HEK293 (cell line): ENCODE measurements at regions not wholly inside any gene's neighbourhood (a gene's known extent, or its start where the extent isn't known, plus 50 kb on each side); places are given as distances from the start of the nearest gene placed in this dataset.

Experiments used
- CTCF ChIA-PET: fragments of 350-600 bp; formaldehyde crosslinking; extraction: SDS; loops from one replicate; lab custom pipeline; 2021; ENCODE audit warnings: antibody characterized with exemption; lab: Yijun Ruan, JAX
- POLR2A ChIA-PET: fragments of 300-600 bp; formaldehyde crosslinking; extraction: SDS; loops from one replicate; lab custom pipeline; 2020; ENCODE audit warnings: antibody characterized with exemption, inconsistent platforms; lab: Yijun Ruan, JAX
- H3K27ac ChIP-seq: fragments of 200-500 bp; sonication (Bioruptor generic); 2 replicates; pipeline ENCODE4 v1.5.1; 2014; ENCODE audit warnings: low read depth, low read length, control low read depth, inconsistent platforms; ENCODE audit errors: extremely low read depth
- H3K36me3 ChIP-seq, 2 experiments: fragments of 200-500 bp in 1 of 2; sonication (Bioruptor generic) in 1 of 2; 1 replicate in 1 of 2; 2 replicates in 1 of 2; pipeline ENCODE4 v1.5.1; 2014 to 2017; ENCODE audit warnings: inconsistent platforms in 2 of 2, low read length in 2 of 2; ENCODE audit not compliant: control insufficient read depth in 2 of 2, insufficient read depth in 1 of 2
- H3K4me1 ChIP-seq: fragments of 200-500 bp; sonication (Bioruptor generic); 2 replicates; pipeline ENCODE4 v1.5.1; 2014; ENCODE audit warnings: mild to moderate bottlenecking, low read length, inconsistent platforms; ENCODE audit not compliant: control insufficient read depth, insufficient read depth
- H3K4me3 ChIP-seq: 2 replicates; pipeline ENCODE4 v1.5.1; 2011; ENCODE audit warnings: low read depth, mild to moderate bottlenecking, control low read depth, low read length, moderate library complexity
- H3K9me3 ChIP-seq: fragments of 200-500 bp; sonication (Bioruptor generic); 2 replicates; pipeline ENCODE4 v1.5.1; 2014; ENCODE audit warnings: low read depth, low read length, inconsistent platforms; ENCODE audit not compliant: control insufficient read depth, insufficient read depth
- KLF1 ChIP-seq: fragments of 450-650 bp; formaldehyde crosslinking; IDR thresholded peaks from 2 replicates; pipeline ENCODE4 v1.5.1; 2016; ENCODE audit warnings: missing biosample characterization, missing genetic modification characterization
- ZFP3 ChIP-seq: fragments of 450-650 bp; formaldehyde crosslinking; IDR thresholded peaks from 2 replicates; pipeline ENCODE4 v1.5.1; 2016; ENCODE audit warnings: low read depth, missing biosample characterization, missing genetic modification characterization
- ZNF280D ChIP-seq: fragments of 450-650 bp; formaldehyde crosslinking; IDR thresholded peaks from 2 replicates; pipeline ENCODE4 v1.5.1; 2016; ENCODE audit warnings: missing biosample characterization, missing genetic modification characterization
- ZNF302 ChIP-seq: fragments of 450-650 bp; formaldehyde crosslinking; IDR thresholded peaks from 2 replicates; pipeline ENCODE4 v1.5.1; 2016; ENCODE audit warnings: missing biosample characterization, missing genetic modification characterization, low read depth
- ZNF341 ChIP-seq: fragments of 450-650 bp; formaldehyde crosslinking; IDR thresholded peaks from 2 replicates; pipeline ENCODE4; 2016; ENCODE audit warnings: low read depth, missing biosample characterization, missing genetic modification characterization
- ZNF394 ChIP-seq: fragments of 450-650 bp; formaldehyde crosslinking; IDR thresholded peaks from 2 replicates; pipeline ENCODE4 v1.5.1; 2016; ENCODE audit warnings: missing biosample characterization, missing genetic modification characterization, mild to moderate bottlenecking, moderate library complexity, borderline replicate concordance
- ZNF621 ChIP-seq: fragments of 450-650 bp; formaldehyde crosslinking; IDR thresholded peaks from 2 replicates; pipeline ENCODE4 v1.5.1; 2017; ENCODE audit warnings: missing biosample characterization, missing genetic modification characterization
- ZNF843 ChIP-seq: fragments of 450-650 bp; formaldehyde crosslinking; IDR thresholded peaks from 2 replicates; pipeline ENCODE4 v1.5.1; 2016; ENCODE audit warnings: missing biosample characterization, missing genetic modification characterization
- ZSCAN23 ChIP-seq: fragments of 450-650 bp; formaldehyde crosslinking; IDR thresholded peaks from 2 replicates; pipeline ENCODE4 v1.5.1; 2016; ENCODE audit warnings: missing biosample characterization, missing genetic modification characterization
- TF ChIP-seq, protein P1 (sequence below): fragments of 450-650 bp; formaldehyde crosslinking; IDR thresholded peaks from 2 replicates; pipeline ENCODE4 v1.5.1; 2016; ENCODE audit warnings: missing biosample characterization, missing genetic modification characterization
- TF ChIP-seq, protein P2 (sequence below): fragments of 450-650 bp; formaldehyde crosslinking; IDR thresholded peaks from 2 replicates; pipeline ENCODE4 v1.5.1; 2016; ENCODE audit warnings: missing biosample characterization, missing genetic modification characterization
- TF ChIP-seq, protein P3 (sequence below): fragments of 450-650 bp; IDR thresholded peaks from 2 replicates; pipeline ENCODE4 v1.5.1; 2018; ENCODE audit warnings: missing biosample characterization, missing genetic modification characterization

DNA sequence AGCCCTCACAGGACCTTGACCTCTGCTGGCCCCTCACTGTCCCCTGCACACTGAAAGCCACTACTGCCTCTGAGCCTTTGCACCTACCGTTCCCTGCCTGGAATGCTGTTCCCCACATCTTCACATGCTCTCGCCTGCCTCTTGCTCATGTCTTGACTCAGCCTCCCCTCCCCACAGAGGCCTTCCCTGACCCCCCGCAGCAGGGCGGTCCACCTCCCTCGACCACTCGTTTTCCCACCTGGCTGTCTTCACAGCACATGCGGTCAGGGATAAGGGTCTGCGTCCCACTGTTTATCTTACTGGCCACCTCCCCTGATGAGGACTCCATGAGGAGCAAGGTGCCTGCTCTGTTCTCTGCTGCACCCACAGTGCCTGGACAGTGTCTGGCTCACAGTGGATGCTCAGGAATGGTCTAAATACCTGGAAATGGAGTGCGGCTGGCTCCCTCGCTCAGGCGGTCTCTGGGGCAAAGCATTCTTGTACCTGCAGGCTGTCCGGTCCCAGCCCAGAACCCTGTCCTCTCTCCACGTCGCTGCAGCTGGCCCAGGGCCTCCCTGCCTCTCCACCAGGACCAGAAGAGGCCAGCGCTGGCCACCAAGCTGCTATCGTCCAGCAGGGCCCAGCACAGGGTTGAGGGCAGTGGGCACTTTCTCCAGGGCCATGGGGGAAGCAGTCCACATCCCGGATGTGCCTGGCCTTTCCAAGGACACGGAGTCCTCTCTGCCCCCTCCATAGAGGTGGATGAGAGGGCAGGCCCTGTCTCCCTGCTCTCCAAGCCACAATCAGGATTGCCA, 107.4 kb downstream of the NCOR2 start:
- CTCF ChIA-PET, result no interaction called here
- no peak overlapping the region for H3K27ac ChIP-seq
- POLR2A ChIA-PET, result no interaction called here
- TF ChIP-seq ZNF280D (tag by site-specific recombination) (0 out of 2 replicates have a peak, but pooled peaks have one; percentile 39), ZNF341 (tag by site-specific recombination) (no peak), ZNF302 (no peak), KLF1 (tag by site-specific recombination) (no peak), ZNF394 (no peak), ZNF843 (tag by site-specific recombination) (no peak)
- TF ChIP-seq, protein P1, sequence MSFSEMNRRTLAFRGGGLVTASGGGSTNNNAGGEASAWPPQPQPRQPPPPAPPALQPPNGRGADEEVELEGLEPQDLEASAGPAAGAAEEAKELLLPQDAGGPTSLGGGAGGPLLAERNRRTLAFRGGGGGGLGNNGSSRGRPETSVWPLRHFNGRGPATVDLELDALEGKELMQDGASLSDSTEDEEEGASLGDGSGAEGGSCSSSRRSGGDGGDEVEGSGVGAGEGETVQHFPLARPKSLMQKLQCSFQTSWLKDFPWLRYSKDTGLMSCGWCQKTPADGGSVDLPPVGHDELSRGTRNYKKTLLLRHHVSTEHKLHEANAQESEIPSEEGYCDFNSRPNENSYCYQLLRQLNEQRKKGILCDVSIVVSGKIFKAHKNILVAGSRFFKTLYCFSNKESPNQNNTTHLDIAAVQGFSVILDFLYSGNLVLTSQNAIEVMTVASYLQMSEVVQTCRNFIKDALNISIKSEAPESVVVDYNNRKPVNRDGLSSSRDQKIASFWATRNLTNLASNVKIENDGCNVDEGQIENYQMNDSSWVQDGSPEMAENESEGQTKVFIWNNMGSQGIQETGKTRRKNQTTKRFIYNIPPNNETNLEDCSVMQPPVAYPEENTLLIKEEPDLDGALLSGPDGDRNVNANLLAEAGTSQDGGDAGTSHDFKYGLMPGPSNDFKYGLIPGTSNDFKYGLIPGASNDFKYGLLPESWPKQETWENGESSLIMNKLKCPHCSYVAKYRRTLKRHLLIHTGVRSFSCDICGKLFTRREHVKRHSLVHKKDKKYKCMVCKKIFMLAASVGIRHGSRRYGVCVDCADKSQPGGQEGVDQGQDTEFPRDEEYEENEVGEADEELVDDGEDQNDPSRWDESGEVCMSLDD, result no peak
- TF ChIP-seq, protein P2, sequence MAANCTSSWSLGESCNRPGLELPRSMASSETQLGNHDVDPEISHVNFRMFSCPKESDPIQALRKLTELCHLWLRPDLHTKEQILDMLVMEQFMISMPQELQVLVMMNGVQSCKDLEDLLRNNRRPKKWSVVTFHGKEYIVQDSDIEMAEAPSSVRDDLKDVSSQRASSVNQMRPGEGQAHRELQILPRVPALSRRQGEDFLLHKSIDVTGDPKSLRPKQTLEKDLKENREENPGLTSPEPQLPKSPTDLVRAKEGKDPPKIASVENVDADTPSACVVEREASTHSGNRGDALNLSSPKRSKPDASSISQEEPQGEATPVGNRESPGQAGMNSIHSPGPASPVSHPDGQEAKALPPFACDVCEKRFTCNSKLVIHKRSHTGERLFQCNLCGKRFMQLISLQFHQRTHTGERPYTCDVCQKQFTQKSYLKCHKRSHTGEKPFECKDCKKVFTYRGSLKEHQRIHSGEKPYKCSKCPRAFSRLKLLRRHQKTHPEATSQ (tag by site-specific recombination), result no peak
- TF ChIP-seq, all 188 proteins: peak for 1
- Histone ChIP-seq H3K4me1 (no peaks in the 10 kb centered on the region), H3K4me3 (no peak overlapping the region), H3K9me3 (no peaks in the 10 kb centered on the region), H3K36me3 (peaks cover 0 to 73% of the 10 kb centered on the region in 2 experiments; a peak in 1 of 3 replicates)

DNA sequence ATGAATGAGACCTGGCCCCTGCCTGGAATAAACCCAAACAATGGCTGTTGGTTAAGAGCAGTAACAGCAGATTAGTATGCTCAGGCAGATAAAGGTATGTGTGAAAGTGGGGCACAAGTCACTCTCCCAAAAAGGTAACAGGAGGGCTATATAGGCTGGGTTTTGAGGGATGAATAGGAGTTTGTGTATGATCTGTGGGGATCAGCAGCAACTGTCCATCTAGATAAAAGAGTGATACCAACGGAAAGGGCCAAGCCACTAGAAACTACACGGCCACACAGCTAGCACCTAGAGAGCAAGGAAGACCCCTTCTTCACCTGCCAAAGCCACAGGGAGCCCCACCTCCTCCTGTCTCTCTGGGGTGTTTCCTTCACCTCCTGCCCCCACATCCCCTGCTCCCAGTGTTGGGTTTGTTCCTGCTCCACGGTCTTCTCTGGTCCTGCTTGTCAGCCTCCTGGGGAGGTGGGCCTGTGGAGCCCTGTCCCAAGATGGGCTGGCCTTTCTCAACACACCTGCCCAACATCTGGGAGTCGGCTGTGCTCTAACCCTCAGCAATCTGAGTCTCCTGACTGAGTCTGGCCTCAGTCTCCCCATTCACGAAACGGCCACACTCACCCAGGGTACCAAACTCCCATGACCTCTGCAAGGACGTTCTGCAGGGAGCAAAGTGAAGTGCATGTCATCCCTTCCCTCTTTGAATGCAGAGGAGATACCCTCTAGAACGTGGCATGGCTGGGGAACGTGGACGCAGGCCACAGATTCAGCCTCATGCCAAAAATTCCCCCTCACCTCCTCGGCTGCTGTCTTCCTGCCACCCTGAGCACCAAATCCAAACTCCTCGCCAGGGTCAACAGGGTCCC, 108.2 kb downstream of the NCOR2 start:
- POLR2A ChIA-PET, result no interaction called here
- no peak overlapping the region for H3K4me3 ChIP-seq
- H3K27ac ChIP-seq, result no peak overlapping the region
- CTCF ChIA-PET, result no interaction called here
- peaks cover 0 to 65% of the 10 kb centered on the region in 2 experiments; a peak in 1 of 3 replicates for H3K36me3 ChIP-seq
- H3K9me3 ChIP-seq, result no peaks in the 10 kb centered on the region
- TF ChIP-seq, protein P3, sequence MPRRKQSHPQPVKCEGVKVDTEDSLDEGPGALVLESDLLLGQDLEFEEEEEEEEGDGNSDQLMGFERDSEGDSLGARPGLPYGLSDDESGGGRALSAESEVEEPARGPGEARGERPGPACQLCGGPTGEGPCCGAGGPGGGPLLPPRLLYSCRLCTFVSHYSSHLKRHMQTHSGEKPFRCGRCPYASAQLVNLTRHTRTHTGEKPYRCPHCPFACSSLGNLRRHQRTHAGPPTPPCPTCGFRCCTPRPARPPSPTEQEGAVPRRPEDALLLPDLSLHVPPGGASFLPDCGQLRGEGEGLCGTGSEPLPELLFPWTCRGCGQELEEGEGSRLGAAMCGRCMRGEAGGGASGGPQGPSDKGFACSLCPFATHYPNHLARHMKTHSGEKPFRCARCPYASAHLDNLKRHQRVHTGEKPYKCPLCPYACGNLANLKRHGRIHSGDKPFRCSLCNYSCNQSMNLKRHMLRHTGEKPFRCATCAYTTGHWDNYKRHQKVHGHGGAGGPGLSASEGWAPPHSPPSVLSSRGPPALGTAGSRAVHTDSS (tag by site-specific recombination), result no peak
- TF ChIP-seq ZFP3 (tag by site-specific recombination), result peak; percentile 96
- TF ChIP-seq ZSCAN23 (tag by site-specific recombination), result no peak
- TF ChIP-seq, protein P2 (tag by site-specific recombination), result no peak
- no peak for TF ChIP-seq ZNF621 (tag by site-specific recombination)
- no peaks in the 10 kb centered on the region for H3K4me1 ChIP-seq
